SK-N-SH (cell line): ENCODE measurements at regions not wholly inside any gene's neighbourhood (a gene's known extent, or its start where the extent isn't known, plus 50 kb on each side); places are given as distances from the start of the nearest gene placed in this dataset.

Experiments used
- CTCF ChIA-PET: fragments of 300-600, 350-600 bp; formaldehyde crosslinking; extraction: SDS; loops from one replicate; lab custom pipeline; 2021; lab: Yijun Ruan, JAX
- POLR2A ChIA-PET: fragments of 350-600 bp; sonication (Branson Sonifier 250); formaldehyde crosslinking; extraction: SDS; loops from one replicate; lab custom pipeline; 2020; ENCODE audit warnings: antibody characterized with exemption, inconsistent platforms; lab: Yijun Ruan, JAX
- DNase-seq: peaks from one replicate; pipeline ENCODE4 v3.0.0; 2012
- H2AFZ ChIP-seq: fragments of 200-600 bp; sonication (generic); 2 replicates; pipeline ENCODE4 v1.8.1; 2016; ENCODE audit warnings: antibody characterized with exemption, mild to moderate bottlenecking, low read depth
- H3F3A ChIP-seq: fragments of 200-600 bp; sonication (generic); replicated peaks from 2 replicates; pipeline ENCODE3; 2016; ENCODE audit warnings: antibody characterized with exemption, mild to moderate bottlenecking; ENCODE audit not compliant: insufficient read depth
- H3K27ac ChIP-seq, 2 experiments: fragments of 200-500 bp in 1 of 2; fragments of 200-600 bp in 1 of 2; sonication (Bioruptor generic) in 1 of 2; sonication (generic), shearing (Covaris generic) in 1 of 2; 2 replicates each; pipeline versions ENCODE4 v1.5.1 to v1.6.1; 2014 to 2016; ENCODE audit warnings: low read depth in 2 of 2, inconsistent platforms in 1 of 2, low read length in 1 of 2, mild to moderate bottlenecking in 1 of 2, mixed read lengths in 1 of 2
- H3K27me3 ChIP-seq: fragments of 200-600 bp; sonication (generic), shearing (Covaris generic); 2 replicates; pipeline ENCODE4 v1.6.1; 2016; ENCODE audit warnings: mixed run types; ENCODE audit not compliant: insufficient read depth
- H3K36me3 ChIP-seq, 2 experiments: fragments of 200-500 bp in 1 of 2; fragments of 200-600 bp in 1 of 2; sonication (Bioruptor generic) in 1 of 2; sonication (generic) in 1 of 2; replicated peaks in 1 of 2; 2 replicates each; pipeline versions ENCODE3 to v1.5.1; 2014 to 2016; ENCODE audit warnings: low read length in 1 of 2, mild to moderate bottlenecking in 1 of 2; ENCODE audit not compliant: insufficient read depth in 2 of 2, control insufficient read depth in 1 of 2
- H3K4me1 ChIP-seq, 2 experiments: fragments of 200-500 bp in 1 of 2; fragments of 200-600 bp in 1 of 2; sonication (Bioruptor generic) in 1 of 2; sonication (generic), shearing (Covaris generic) in 1 of 2; 2 replicates each; pipeline versions ENCODE4 v1.5.1 to v1.6.1; 2014 to 2016; ENCODE audit warnings: low read depth in 1 of 2, low read length in 1 of 2, mixed run types in 1 of 2; ENCODE audit not compliant: insufficient read depth in 2 of 2, control insufficient read depth in 1 of 2
- H3K4me2 ChIP-seq: fragments of 200-600 bp; sonication (generic), shearing (Covaris generic); 2 replicates; pipeline ENCODE4 v1.6.1; 2017; ENCODE audit warnings: mixed run types
- H3K4me3 ChIP-seq, 2 experiments: fragments of 200-500 bp in 1 of 2; fragments of 200-600 bp in 1 of 2; sonication (Bioruptor generic) in 1 of 2; sonication (generic), shearing (Covaris generic) in 1 of 2; 2 replicates each; pipeline versions ENCODE4 v1.5.1 to v1.8.1; 2014 to 2016; ENCODE audit warnings: low read depth in 2 of 2, inconsistent platforms in 1 of 2, low read length in 1 of 2, mild to moderate bottlenecking in 1 of 2, mixed read lengths in 1 of 2, moderate library complexity in 1 of 2
- H3K79me2 ChIP-seq: fragments of 200-600 bp; sonication (generic); 2 replicates; pipeline ENCODE4 v1.8.1; 2017; ENCODE audit warnings: mild to moderate bottlenecking; ENCODE audit not compliant: insufficient read depth
- H3K9ac ChIP-seq: fragments of 200-600 bp; sonication (generic); 2 replicates; pipeline ENCODE4 v1.6.1; 2017; ENCODE audit warnings: mixed run types
- H3K9me2 ChIP-seq: fragments of 200-600 bp; sonication (generic); 2 replicates; pipeline ENCODE4 v1.6.1; 2017; ENCODE audit warnings: mixed run types
- H3K9me3 ChIP-seq: fragments of 200-600 bp; sonication (generic); 2 replicates; pipeline ENCODE4 v1.6.1; 2017; ENCODE audit warnings: mixed run types, mild to moderate bottlenecking, moderate library complexity
- H4K20me1 ChIP-seq: fragments of 200-600 bp; sonication (generic); 2 replicates; pipeline ENCODE4 v1.6.1; 2017; ENCODE audit warnings: mild to moderate bottlenecking, mixed run types; ENCODE audit not compliant: insufficient read depth
- CHD2 ChIP-seq: fragments of 150-350 bp; IDR thresholded peaks from 2 replicates; pipeline ENCODE4 v1.6.1; 2018; ENCODE audit warnings: low read length; ENCODE audit not compliant: partially characterized antibody
- ELF1 ChIP-seq: IDR thresholded peaks from 2 replicates; pipeline ENCODE4 v1.4.0; 2012
- EP300 ChIP-seq, 2 experiments: IDR thresholded peaks; 2 replicates each; pipeline versions ENCODE4 v1.4.0 to v1.6.1; 2012; ENCODE audit warnings: borderline replicate concordance in 1 of 2, low read depth in 1 of 2, low read length in 1 of 2
- EZH2phosphoT487 ChIP-seq: fragments of 200-600 bp; sonication (generic); IDR thresholded peaks from 2 replicates; pipeline ENCODE4 v1.6.1; 2017; ENCODE audit warnings: low read depth, mixed run types, mild to moderate bottlenecking, antibody characterized with exemption, moderate library complexity, borderline replicate concordance
- FOSL2 ChIP-seq: IDR thresholded peaks from 2 replicates; pipeline ENCODE4 v1.4.0; 2012; ENCODE audit warnings: low read depth, mild to moderate bottlenecking, moderate library complexity, borderline replicate concordance
- FOXM1 ChIP-seq: IDR thresholded peaks from 2 replicates; pipeline ENCODE4 v1.4.0; 2012; ENCODE audit warnings: low read depth, mild to moderate bottlenecking
- GABPA ChIP-seq: IDR thresholded peaks from 2 replicates; pipeline ENCODE4 v1.4.0; 2012; ENCODE audit warnings: low read depth, mild to moderate bottlenecking
- GATA2 ChIP-seq: sonication (generic); formaldehyde crosslinking; IDR thresholded peaks from 2 replicates; pipeline ENCODE4 v1.5.0; 2020; ENCODE audit warnings: mild to moderate bottlenecking, missing genetic modification reagents
- MEF2A ChIP-seq: IDR thresholded peaks from 2 replicates; pipeline ENCODE4 v1.4.0; 2012; ENCODE audit warnings: low read depth, borderline replicate concordance
- RAD21 ChIP-seq: IDR thresholded peaks from 2 replicates; pipeline ENCODE4 v1.6.1; 2012; ENCODE audit warnings: mild to moderate bottlenecking, low read length
- RFX5 ChIP-seq: IDR thresholded peaks from 2 replicates; pipeline ENCODE4 v1.6.1; 2012; ENCODE audit warnings: mild to moderate bottlenecking, improper control_type of control experiment, low read length
- RXRA ChIP-seq: IDR thresholded peaks from 2 replicates; pipeline ENCODE4 v1.4.0; 2012; ENCODE audit warnings: low read depth, mild to moderate bottlenecking, borderline replicate concordance
- TCF12 ChIP-seq: IDR thresholded peaks from 2 replicates; pipeline ENCODE4 v1.4.0; 2012
- YY1 ChIP-seq: IDR thresholded peaks from 2 replicates; pipeline ENCODE4 v1.4.0; 2012; ENCODE audit warnings: low read depth, mild to moderate bottlenecking
- ZBTB33 ChIP-seq: IDR thresholded peaks from 2 replicates; pipeline ENCODE4 v1.4.0; 2012; ENCODE audit warnings: low read depth, borderline replicate concordance
- WGBS: methylation state at CpG from one replicate; pipeline ENCODE4 v1.1.6; 2017; ENCODE audit warnings: low lambda C conversion rate; 5-methylcytosine and 5-hydroxymethylcytosine counted together
- TF ChIP-seq, protein P1 (sequence below): IDR thresholded peaks from 2 replicates; pipeline ENCODE4 v1.4.0; 2012; ENCODE audit warnings: low read depth
- TF ChIP-seq, protein P2 (sequence below): fragments of 150-350 bp; IDR thresholded peaks from 2 replicates; pipeline ENCODE4 v1.6.1; 2016; ENCODE audit warnings: mild to moderate bottlenecking, low read depth, low read length

- TF ChIP-seq, protein P1, sequence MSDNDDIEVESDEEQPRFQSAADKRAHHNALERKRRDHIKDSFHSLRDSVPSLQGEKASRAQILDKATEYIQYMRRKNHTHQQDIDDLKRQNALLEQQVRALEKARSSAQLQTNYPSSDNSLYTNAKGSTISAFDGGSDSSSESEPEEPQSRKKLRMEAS: no peak
These were observed 609.1 kb upstream of the TECRL start (continued) for GRCh38 chr4:65018313-65018712.

GRCh38 chr4:65014078-65014477 is 604.8 kb upstream of the TECRL start:
- POLR2A ChIA-PET: no interaction called here

More at GRCh38 chr4:65014078-65014477, 604.8 kb upstream of the TECRL start:
- H3K4me1 ChIP-seq: no peaks in the 10 kb centered on the region
- no peaks in the 10 kb centered on the region for H3K79me2 ChIP-seq
- no peak overlapping the region for H2AFZ ChIP-seq
- H4K20me1 ChIP-seq: no peaks in the 10 kb centered on the region
- no peaks in the 10 kb centered on the region for H3K36me3 ChIP-seq
- no peaks in the 10 kb centered on the region for H3K9me3 ChIP-seq
- TF ChIP-seq RAD21 (no peak), TCF12 (no peak), MEF2A (no peak), GABPA (no peak), ZBTB33 (no peak), EP300 (IDR thresholded peaks at IDR 0.05; ENCODE audit: borderline replicate concordance in 1 of 2, low read depth in 1 of 2, low read length in 1 of 2) (no peak), GATA2 (CRISPR knock-in tag) (no peak), FOXM1 (no peak), ELF1 (no peak), CHD2 (no peak), EZH2phosphoT487 (no peak), FOSL2 (no peak), YY1 (no peak), RFX5 (no peak), RXRA (no peak)
- TF ChIP-seq, protein P1: no peak
- TF ChIP-seq, protein P2, sequence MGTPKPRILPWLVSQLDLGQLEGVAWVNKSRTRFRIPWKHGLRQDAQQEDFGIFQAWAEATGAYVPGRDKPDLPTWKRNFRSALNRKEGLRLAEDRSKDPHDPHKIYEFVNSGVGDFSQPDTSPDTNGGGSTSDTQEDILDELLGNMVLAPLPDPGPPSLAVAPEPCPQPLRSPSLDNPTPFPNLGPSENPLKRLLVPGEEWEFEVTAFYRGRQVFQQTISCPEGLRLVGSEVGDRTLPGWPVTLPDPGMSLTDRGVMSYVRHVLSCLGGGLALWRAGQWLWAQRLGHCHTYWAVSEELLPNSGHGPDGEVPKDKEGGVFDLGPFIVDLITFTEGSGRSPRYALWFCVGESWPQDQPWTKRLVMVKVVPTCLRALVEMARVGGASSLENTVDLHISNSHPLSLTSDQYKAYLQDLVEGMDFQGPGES: no peak
- H3F3A ChIP-seq: no peaks in the 10 kb centered on the region
- no peak for DNase-seq
- no peaks in the 10 kb centered on the region for H3K9me2 ChIP-seq
- CTCF ChIA-PET: no interaction called here
- no peak overlapping the region for H3K27ac ChIP-seq
- no peak overlapping the region for H3K9ac ChIP-seq
- WGBS: 19% methylated on average over 4 of the region's 4 CpGs
- H3K4me3 ChIP-seq: no peak overlapping the region
- H3K4me2 ChIP-seq: no peak overlapping the region
- no peaks in the 10 kb centered on the region for H3K27me3 ChIP-seq
